Motor neuron (in vitro differentiated cells): ENCODE measurements at regions not wholly inside any gene's neighbourhood (a gene's known extent, or its start where the extent isn't known, plus 50 kb on each side); places are given as distances from the start of the nearest gene placed in this dataset.

Source experiments
- ATAC-seq, 8 experiments: fragments of 200-7000 bp; cut with Tn5 transposase; replicated peaks in 6 of 8; 2 replicates each; pipeline ENCODE4 v1.8.0; 2021; ENCODE audit warnings: mild to moderate bottlenecking in 8 of 8, moderate library complexity in 8 of 8
- H3K27ac ChIP-seq, 2 donors: fragments of 250-450 bp; sonication (Bioruptor Pico); 2 replicates each; pipeline ENCODE4 v1.9.0; 2021; ENCODE audit warnings: antibody characterized with exemption in 2 of 2, mild to moderate bottlenecking in 2 of 2, moderate library complexity in 1 of 2
- H3K4me1 ChIP-seq, 2 donors: fragments of 250-450 bp; sonication (Bioruptor Pico); replicated peaks in 1 of 2; 2 replicates each; pipeline ENCODE4 v1.6.1; 2021; ENCODE audit warnings: antibody characterized with exemption in 2 of 2, mild to moderate bottlenecking in 2 of 2, moderate library complexity in 1 of 2
- H3K4me3 ChIP-seq, 5 donors: fragments of 250-450 bp; sonication (Bioruptor Pico); 2 replicates each; pipeline ENCODE4 v1.9.0; 2021; ENCODE audit warnings: antibody characterized with exemption in 5 of 5, mild to moderate bottlenecking in 5 of 5, moderate library complexity in 4 of 5
- WGBS, 10 experiments: fragments of 450-650 bp; shearing (Covaris generic); methylation state at CpG; one replicate each; pipeline ENCODE4 v1.0.0; 2022; 5-methylcytosine and 5-hydroxymethylcytosine counted together
- in situ Hi-C, 9 experiments: fragments of 400-800 bp; cut with MboI; loops; one replicate each; pipeline ENCODE4 v1.15.0; 2021; ENCODE audit warnings: low sequenced_read_pairs in 9 of 9, low pct_unique_long_range_greater_than_20kb in 2 of 9; ENCODE audit not compliant: unreplicated experiment in 9 of 9

GRCh38 chr11:45481026-45481425 lies 184.4 kb downstream of the CHST1 start:
- in situ Hi-C loops: no loop called here
- Histone ChIP-seq H3K4me1 (peaks cover 27 to 31% of the 10 kb centered on the region in 2 donors), H3K27ac (peak overlapping the region; percentile 39 to 63), H3K4me3 (no peak overlapping the region)
- 17 to 88% (median 47%) methylated on average over 1 to 3 of the region's 3 CpGs; no CpG with 5 or more reads in 2 of the 10 experiments for WGBS, 10 experiments
- ATAC-seq: peak in 5 of 8 experiments; percentile 51 to 77 (median 57)

- in situ Hi-C loops: no loop called here
- ATAC-seq: no peak
- H3K4me1 ChIP-seq: peaks cover 26 to 28% of the 10 kb centered on the region in 2 donors
- 75 to 100% methylated on average over 1 of the region's 1 CpG; no CpG with 5 or more reads in 8 of the 10 experiments for WGBS, 10 experiments
- no peak overlapping the region for H3K4me3 ChIP-seq
- no peak overlapping the region for H3K27ac ChIP-seq
Observed at GRCh38 chr11:45477588-45477987, 187.8 kb downstream of the CHST1 start.

DNA sequence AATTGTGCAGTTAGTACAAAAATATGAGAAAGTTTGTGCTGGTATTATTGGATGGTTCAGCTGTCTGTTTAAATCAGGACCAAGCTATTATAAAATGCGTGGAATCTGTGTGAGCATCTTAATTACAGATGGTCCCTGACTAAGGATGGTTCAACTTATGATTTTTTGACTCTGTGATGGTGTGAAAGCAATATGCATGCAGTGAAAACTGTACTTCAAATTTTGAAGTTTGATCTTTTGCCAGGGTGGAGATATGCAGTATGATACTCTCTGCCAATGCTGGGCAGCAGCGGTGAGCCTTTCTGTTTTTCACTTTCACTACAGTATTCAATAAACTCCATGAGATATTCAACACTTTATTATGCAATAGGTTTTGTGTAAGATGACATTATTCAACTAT lies 189.3 kb downstream of the CHST1 start:
- no peak overlapping the region for H3K27ac ChIP-seq
- in situ Hi-C loops: no loop called here
- WGBS, 10 experiments: 0 to 100% (median 73%) methylated on average over 1 to 2 of the region's 2 CpGs
- no peak overlapping the region for H3K4me3 ChIP-seq
- ATAC-seq: no peak
- peaks cover 22 to 25% of the 10 kb centered on the region in 2 donors for H3K4me1 ChIP-seq

GRCh38 chr11:45475173-45475572 lies 189.0 kb upstream of the SYT13 start:
- no peak overlapping the region for H3K27ac ChIP-seq
- in situ Hi-C loops: no loop called here
- ATAC-seq: peak in 1 of 8 experiments; percentile 69
- 29 to 64% (median 45%) methylated on average over 1 to 2 of the region's 2 CpGs; no CpG with 5 or more reads in 6 of the 10 experiments for WGBS, 10 experiments
- peaks cover 17 to 18% of the 10 kb centered on the region in 2 donors for H3K4me1 ChIP-seq
- no peak overlapping the region for H3K4me3 ChIP-seq

DNA sequence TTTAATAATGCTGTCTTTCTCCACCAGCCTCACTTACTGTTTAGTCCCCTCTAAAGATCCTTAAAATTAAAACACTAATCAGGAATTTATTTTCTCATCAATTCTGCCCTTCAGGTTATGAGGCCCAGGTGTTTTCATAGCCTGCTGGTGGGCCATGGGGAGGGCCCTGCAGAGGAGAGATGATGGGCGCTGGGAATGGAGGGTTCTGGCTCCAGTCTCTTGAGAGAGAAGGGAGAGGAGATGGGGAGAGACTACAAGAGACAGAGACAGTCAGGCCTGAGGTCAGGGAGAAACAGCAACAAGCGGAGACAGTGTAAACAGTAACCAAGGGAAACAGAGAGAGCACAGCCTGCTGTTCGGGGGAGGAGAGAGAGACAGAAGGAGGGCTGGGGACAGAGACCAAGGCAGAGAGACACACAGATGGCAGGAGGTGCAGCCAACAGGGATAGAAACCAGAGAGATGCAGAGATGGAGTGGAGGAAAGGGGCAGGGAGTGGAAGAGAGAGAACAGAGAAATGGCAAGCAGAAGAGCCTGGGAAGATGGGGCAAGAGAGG lies 187.3 kb upstream of the SYT13 start:
- Histone ChIP-seq H3K27ac (no peak overlapping the region), H3K4me1 (peaks cover 18 to 19% of the 10 kb centered on the region in 2 donors), H3K4me3 (no peak overlapping the region)
- ATAC-seq: peak in 5 of 8 experiments; percentile 32 to 56 (median 46)
- in situ Hi-C loops: no loop called here
- WGBS, 10 experiments: 6 to 90% (median 40%) methylated on average over 1 to 2 of the region's 3 CpGs; no CpG with 5 or more reads in 4 of the 10 experiments

DNA sequence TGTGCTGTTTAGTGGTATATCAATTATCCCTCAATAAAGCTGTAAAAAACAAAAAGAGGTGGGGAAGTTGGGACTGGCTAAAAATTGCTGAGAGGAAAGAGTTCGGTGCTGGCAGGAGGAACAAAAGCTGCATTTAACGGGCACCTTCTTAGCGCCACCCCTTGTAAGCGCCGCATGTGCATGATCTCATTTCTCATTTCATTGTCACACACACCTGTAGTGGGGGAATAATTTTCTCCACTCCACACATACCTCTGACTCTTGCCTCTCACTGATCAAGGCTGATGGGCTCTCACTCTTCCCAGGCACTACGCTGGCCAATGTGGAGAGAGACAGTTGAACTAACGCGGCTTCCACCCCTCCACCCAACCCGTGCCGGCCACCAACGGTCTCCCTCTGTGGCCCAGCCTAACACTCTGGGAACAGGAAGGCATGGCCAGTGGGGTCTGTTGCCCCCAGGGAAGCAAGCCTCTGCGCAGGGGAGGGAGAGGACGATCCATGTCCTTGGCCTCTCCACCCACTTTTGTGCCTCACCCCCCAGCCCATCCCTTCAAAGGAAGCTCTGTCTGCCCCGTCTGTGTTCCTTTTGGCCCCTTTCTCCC lies 186.7 kb upstream of the SYT13 start:
- in situ Hi-C loops: no loop called here

GRCh38 chr11:45471266-45471665 lies 185.1 kb upstream of the SYT13 start:
- 40 to 92% (median 71%) methylated on average over 1 to 4 of the region's 4 CpGs; no CpG with 5 or more reads in 5 of the 10 experiments for WGBS, 10 experiments
- peaks cover 18 to 24% of the 10 kb centered on the region in 2 donors for H3K4me1 ChIP-seq
- ATAC-seq: no peak
- in situ Hi-C loops: no loop called here
- no peak overlapping the region for H3K27ac ChIP-seq
- H3K4me3 ChIP-seq: no peak overlapping the region

More for the DNA sequence above, 186.7 kb upstream of the SYT13 start:
- Histone ChIP-seq H3K27ac (no peak overlapping the region), H3K4me3 (no peak overlapping the region), H3K4me1 (peaks cover 18 to 24% of the 10 kb centered on the region in 2 donors)
- ATAC-seq: no peak
- 67 to 100% (median 87%) methylated on average over 1 to 5 of the region's 14 CpGs; no CpG with 5 or more reads in 3 of the 10 experiments for WGBS, 10 experiments

DNA sequence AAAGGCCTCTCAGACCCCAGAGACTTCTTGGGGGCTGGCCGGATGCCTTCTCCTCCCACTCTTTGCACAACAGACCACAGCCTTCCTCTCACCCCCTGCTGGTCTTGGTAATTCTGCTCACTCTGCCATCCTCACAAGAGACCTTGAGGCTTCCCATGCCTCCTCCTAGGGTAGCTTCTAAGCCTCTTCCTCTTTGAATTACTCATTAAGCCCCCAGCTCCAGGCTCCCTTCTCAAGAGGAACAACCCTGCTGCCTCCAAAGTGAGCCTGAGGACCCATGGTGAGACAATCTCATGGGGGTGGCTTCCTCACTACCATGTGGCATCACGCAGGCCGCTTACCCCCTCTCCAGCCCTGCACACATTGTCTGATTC lies 184.6 kb upstream of the SYT13 start:
- Histone ChIP-seq H3K4me1 (peaks cover 14 to 24% of the 10 kb centered on the region in 2 donors), H3K27ac (no peak overlapping the region), H3K4me3 (no peak overlapping the region)
- WGBS, 10 experiments: 58 to 100% (median 78%) methylated on average over 1 to 2 of the region's 3 CpGs; no CpG with 5 or more reads in 6 of the 10 experiments
- no peak for ATAC-seq
- in situ Hi-C loops: no loop called here

GRCh38 chr11:45470151-45470793 lies 184.1 kb upstream of the SYT13 start:
- ATAC-seq: no peak

GRCh38 chr11:45468267-45468856 lies 182.2 kb upstream of the SYT13 start:
- WGBS, 10 experiments: 20 to 60% (median 42%) methylated on average over 2 to 7 of the region's 7 CpGs; no CpG with 5 or more reads in 6 of the 10 experiments
- H3K27ac ChIP-seq: no peak overlapping the region
- peak in 3 of 8 experiments; percentile 35 to 55 (median 41) for ATAC-seq
- peaks cover 4 to 12% of the 10 kb centered on the region in 2 donors for H3K4me1 ChIP-seq
- no peak overlapping the region for H3K4me3 ChIP-seq
- in situ Hi-C loops: no loop called here

More at GRCh38 chr11:45470151-45470793, 184.1 kb upstream of the SYT13 start:
- Histone ChIP-seq H3K4me3 (no peak overlapping the region), H3K4me1 (peaks cover 9 to 23% of the 10 kb centered on the region in 2 donors), H3K27ac (no peak overlapping the region)
- in situ Hi-C loops: no loop called here
- WGBS, 10 experiments: 33 to 100% (median 59%) methylated on average over 1 to 7 of the region's 8 CpGs; no CpG with 5 or more reads in 2 of the 10 experiments

- Histone ChIP-seq H3K4me1 (peaks cover 11 to 18% of the 10 kb centered on the region in 2 donors), H3K4me3 (no peak overlapping the region), H3K27ac (no peak overlapping the region)
- 40 to 100% (median 83%) methylated on average over 1 to 3 of the region's 4 CpGs; no CpG with 5 or more reads in 4 of the 10 experiments for WGBS, 10 experiments
- no peak for ATAC-seq
- in situ Hi-C loops: no loop called here
Observed at GRCh38 chr11:45463541-45463940, 177.4 kb upstream of the SYT13 start.

- ATAC-seq: no peak
- WGBS, 10 experiments: 0 to 63% (median 20%) methylated on average over 1 of the region's 2 CpGs; no CpG with 5 or more reads in 5 of the 10 experiments
- in situ Hi-C loops: no loop called here
Observed at GRCh38 chr11:45461514-45461913, 175.4 kb upstream of the SYT13 start.

GRCh38 chr11:45459491-45459890 lies 173.3 kb upstream of the SYT13 start:
- no peak overlapping the region for H3K27ac ChIP-seq
- H3K4me3 ChIP-seq: no peak overlapping the region
- in situ Hi-C loops: no loop called here
- no peak for ATAC-seq
- peaks cover 12 to 22% of the 10 kb centered on the region in 2 donors for H3K4me1 ChIP-seq
- WGBS, 10 experiments: 50 to 100% (median 79%) methylated on average over 2 to 4 of the region's 5 CpGs; no CpG with 5 or more reads in 5 of the 10 experiments

More at GRCh38 chr11:45461514-45461913, 175.4 kb upstream of the SYT13 start:
- Histone ChIP-seq H3K4me3 (no peak overlapping the region), H3K4me1 (peaks cover 11% of the 10 kb centered on the region in 2 donors), H3K27ac (no peak overlapping the region)
